Stimulated activated CD8-positive, alpha-beta memory T cell treated with anti-CD3 and anti-CD28 coated beads, Interleukin-15, amount 100 ng/mL, for 4 hours (primary cell): ENCODE measurements at regions not wholly inside any gene's neighbourhood (a gene's known extent, or its start where the extent isn't known, plus 50 kb on each side); places are given as distances from the start of the nearest gene placed in this dataset.

Experiments
- DNase-seq, 2 donors: peaks; one replicate each; pipeline ENCODE4 v3.0.0-alpha.2; 2020; ENCODE audit warnings: low read depth in 2 of 2

- no peak for DNase-seq
Measured at GRCh38 chr5:173719731-173720082, 103.3 kb upstream of the BOD1 start.

- no peak for DNase-seq
Measured at GRCh38 chr5:173720286-173720952, 104.0 kb upstream of the BOD1 start.

- no peak for DNase-seq
Measured at GRCh38 chr5:173720953-173721600, 104.6 kb upstream of the BOD1 start.

GRCh38 chr5:173721601-173722232, 105.3 kb upstream of the BOD1 start:
- DNase-seq: no peak

GRCh38 chr5:173726846-173727557, 110.6 kb upstream of the BOD1 start:
- DNase-seq: no peak

- DNase-seq: no peak
Measured at GRCh38 chr5:173727839-173728778, 111.7 kb upstream of the BOD1 start.

GRCh38 chr5:173729079-173729765, 112.8 kb upstream of the BOD1 start:
- DNase-seq: no peak

GRCh38 chr5:173730632-173731298, 114.3 kb upstream of the BOD1 start:
- no peak for DNase-seq

GRCh38 chr5:173733021-173733420, 116.6 kb upstream of the BOD1 start:
- DNase-seq: no peak

- DNase-seq: no peak
Measured at GRCh38 chr5:173733425-173733824, 117.0 kb upstream of the BOD1 start.

GRCh38 chr5:173733831-173734501, 117.5 kb upstream of the BOD1 start:
- DNase-seq: no peak

- no peak for DNase-seq
Measured at GRCh38 chr5:173734716-173735115, 118.3 kb upstream of the BOD1 start.

- no peak for DNase-seq
Measured at GRCh38 chr5:173735184-173735583, 118.7 kb upstream of the BOD1 start.

GRCh38 chr5:173735691-173736090, 119.2 kb upstream of the BOD1 start:
- no peak for DNase-seq

GRCh38 chr5:173736374-173736773, 119.9 kb upstream of the BOD1 start:
- no peak for DNase-seq

GRCh38 chr5:173736923-173737412, 120.5 kb upstream of the BOD1 start:
- DNase-seq: no peak

GRCh38 chr5:173739741-173740140, 123.3 kb upstream of the BOD1 start:
- DNase-seq: no peak

GRCh38 chr5:173740400-173740799, 124.0 kb upstream of the BOD1 start:
- no peak for DNase-seq

GRCh38 chr5:173741087-173741486, 124.6 kb upstream of the BOD1 start:
- no peak for DNase-seq
